Activated T-helper 2 cell treated with anti-CD3 and anti-CD28 coated beads, Interferon-gamma antibody, Interleukin-2, Interleukin-4, amounts not matched to agents 10 μg/mL and 5 μg/mL and 100 μg/mL, durations not matched to agents 14 hours and 24 hours and 36 hours (primary cell): ENCODE measurements at regions not wholly inside any gene's neighbourhood (a gene's known extent, or its start where the extent isn't known, plus 50 kb on each side); places are given as distances from the start of the nearest gene placed in this dataset.
"Not testable (repeated sequence)": the region's sequence is repeated elsewhere in the genome, so short reads cannot be mapped to it uniquely, and the experiment has no call there.

Experiments
- DNase-seq: peaks from one replicate; pipeline ENCODE4 v3.0.0; 2021; ENCODE audit warnings: low spot score
- H3K27ac Mint-ChIP-seq: one replicate; pipeline ENCODE4 v1.8.0; 2021; ENCODE audit warnings: mixed read lengths
- H3K27me3 Mint-ChIP-seq: one replicate; pipeline ENCODE4 v1.8.0; 2021; ENCODE audit warnings: low read depth, mixed read lengths
- H3K36me3 Mint-ChIP-seq: one replicate; pipeline ENCODE4 v1.8.0; 2021; ENCODE audit warnings: low read depth, mixed read lengths
- H3K4me1 Mint-ChIP-seq: one replicate; pipeline ENCODE4 v1.8.0; 2021; ENCODE audit warnings: low read depth, mixed read lengths
- H3K4me3 Mint-ChIP-seq: one replicate; pipeline ENCODE4 v1.8.0; 2021; ENCODE audit warnings: low read depth, mild to moderate bottlenecking, moderate library complexity, mixed read lengths
- H3K9me3 Mint-ChIP-seq: one replicate; pipeline ENCODE4 v1.8.0; 2021; ENCODE audit warnings: mixed read lengths
- intact Hi-C: fragments of 100-400 bp; cut with micrococcal nuclease; formaldehyde crosslinking; loops from one replicate; pipeline ENCODE4 v1.15.1; 2023

DNA sequence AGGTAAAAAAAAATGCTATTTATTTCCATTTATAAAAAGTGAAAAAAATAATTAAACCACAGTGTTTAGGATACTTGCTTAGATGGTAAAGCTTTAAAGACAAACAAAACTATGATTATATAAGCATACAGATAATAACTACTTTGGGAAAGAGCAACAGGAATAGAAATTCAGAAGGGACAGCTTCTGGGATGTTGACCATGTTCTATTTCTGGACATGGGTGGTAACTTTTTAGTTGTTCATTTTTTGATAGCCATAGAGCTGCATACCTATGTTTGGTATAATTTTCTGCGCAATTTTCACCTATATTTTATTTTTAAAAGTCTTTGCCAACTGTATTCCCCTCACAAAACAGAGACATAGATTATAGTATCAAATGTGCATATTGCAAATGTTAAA lies 572.0 kb upstream of the NR2F2 start:
- Mint-ChIP-seq H3K4me3 (no peak overlapping the region), H3K9me3 (no peaks in the 10 kb centered on the region), H3K36me3 (no peaks in the 10 kb centered on the region), H3K27me3 (peaks cover 4% of the 10 kb centered on the region), H3K4me1 (no peaks in the 10 kb centered on the region), H3K27ac (no peak overlapping the region)
- DNase-seq, result no peak
- intact Hi-C loops, result no loop called here

DNA sequence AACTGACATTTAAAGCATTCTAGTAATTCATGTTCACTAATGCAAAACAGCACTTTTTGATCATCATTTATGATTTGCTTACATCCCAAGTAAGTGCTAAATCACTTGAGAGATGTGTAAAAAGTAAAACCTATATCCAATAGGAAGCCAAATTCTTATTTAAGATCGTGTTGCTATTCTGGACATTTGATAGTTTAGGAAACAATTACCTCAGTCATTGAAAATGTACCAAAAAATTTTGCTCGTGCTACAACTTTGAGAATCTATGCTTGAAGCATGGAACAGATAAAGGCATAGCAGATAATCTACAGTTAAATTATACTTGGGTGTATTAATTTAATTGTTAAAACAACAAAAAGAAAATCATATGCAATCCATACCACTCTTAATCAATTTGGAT lies 571.6 kb upstream of the NR2F2 start:
- no peak overlapping the region for H3K4me3 Mint-ChIP-seq
- no peak overlapping the region for H3K27ac Mint-ChIP-seq
- no peak for DNase-seq
- peaks cover 4% of the 10 kb centered on the region for H3K27me3 Mint-ChIP-seq
- intact Hi-C loops, result no loop called here
- H3K4me1 Mint-ChIP-seq, result no peaks in the 10 kb centered on the region
- H3K36me3 Mint-ChIP-seq, result no peaks in the 10 kb centered on the region
- H3K9me3 Mint-ChIP-seq, result no peaks in the 10 kb centered on the region

DNA sequence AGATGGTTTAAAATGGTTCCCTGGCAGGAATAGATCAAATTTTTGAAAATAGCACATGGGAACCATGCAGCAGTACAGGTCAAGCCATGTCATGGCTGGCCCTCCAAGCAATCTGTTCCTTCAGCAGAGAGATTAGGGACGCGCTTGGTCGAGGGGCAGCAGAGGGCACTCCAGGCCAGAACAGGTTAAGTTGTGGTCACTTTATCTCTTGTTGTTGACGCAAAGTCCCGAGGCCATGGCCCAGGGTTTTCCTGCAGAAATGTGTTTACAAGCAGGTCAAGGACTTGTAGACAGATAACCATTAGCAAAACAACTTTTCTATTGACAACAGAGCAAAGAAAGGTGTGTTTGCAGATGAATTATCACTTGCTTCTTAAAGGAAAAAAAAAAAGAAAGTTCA lies 570.0 kb upstream of the NR2F2 start:
- no peak for DNase-seq
- intact Hi-C loops, result no loop called here
- Mint-ChIP-seq H3K27ac (no peak overlapping the region), H3K4me1 (no peaks in the 10 kb centered on the region), H3K4me3 (no peak overlapping the region), H3K9me3 (no peaks in the 10 kb centered on the region), H3K27me3 (peaks cover 4% of the 10 kb centered on the region), H3K36me3 (no peaks in the 10 kb centered on the region)

DNA sequence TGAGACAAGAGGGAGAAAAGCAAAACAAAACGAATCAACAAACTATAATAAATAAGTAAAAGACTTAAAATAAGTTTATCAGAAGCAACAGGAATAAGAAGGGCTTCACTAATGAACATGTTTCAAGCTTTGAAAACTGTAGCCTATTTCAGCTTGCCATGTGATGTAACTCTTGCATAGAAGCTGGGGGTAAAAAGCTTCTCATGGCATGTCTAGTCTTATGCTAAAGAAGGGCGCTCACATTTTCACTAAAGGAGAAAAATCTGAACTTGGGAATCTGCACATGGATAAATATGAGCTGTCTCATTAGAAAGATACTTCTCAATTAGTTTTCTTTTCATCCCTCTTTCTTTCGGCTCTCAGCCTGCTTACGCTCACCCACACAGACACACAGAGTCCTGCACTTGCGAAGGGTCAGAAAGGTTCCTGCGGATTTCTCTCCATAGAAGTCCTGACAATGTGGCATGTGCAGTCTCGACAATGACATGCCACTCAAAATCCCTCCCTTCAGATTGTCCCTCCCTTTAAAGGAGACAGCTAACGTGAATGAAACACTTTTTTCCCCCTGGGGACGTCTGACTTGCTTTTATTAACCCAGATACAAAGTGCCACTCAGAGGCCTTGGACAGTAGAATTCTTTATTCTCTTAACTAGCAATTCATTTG lies 568.9 kb upstream of the NR2F2 start:
- no peaks in the 10 kb centered on the region for H3K9me3 Mint-ChIP-seq
- no peaks in the 10 kb centered on the region for H3K4me1 Mint-ChIP-seq
- intact Hi-C loops, result no loop called here
- H3K27ac Mint-ChIP-seq, result no peak overlapping the region
- no peaks in the 10 kb centered on the region for H3K36me3 Mint-ChIP-seq
- H3K27me3 Mint-ChIP-seq, result peaks cover 4% of the 10 kb centered on the region
- H3K4me3 Mint-ChIP-seq, result no peak overlapping the region
- DNase-seq, result no peak

DNA sequence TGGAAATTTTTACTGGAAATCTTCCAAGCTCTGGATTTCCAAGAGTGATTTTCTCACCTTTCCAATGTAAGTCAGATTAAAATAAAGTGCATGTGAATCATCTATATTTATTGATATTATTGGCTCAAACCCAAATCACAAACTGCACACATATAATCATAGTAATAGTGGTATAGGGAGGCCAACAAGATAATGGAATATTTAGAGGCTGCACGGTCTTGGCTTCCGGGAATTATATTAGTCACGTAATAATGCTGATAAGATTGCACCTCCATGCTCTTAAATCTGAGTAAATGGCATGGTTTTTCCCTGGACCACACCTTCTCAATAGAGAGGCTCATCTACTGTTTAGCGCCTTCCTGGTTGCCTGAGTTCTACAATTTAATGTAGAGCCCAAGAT lies 567.1 kb upstream of the NR2F2 start:
- no peak overlapping the region for H3K4me3 Mint-ChIP-seq
- DNase-seq, result no peak
- H3K4me1 Mint-ChIP-seq, result no peaks in the 10 kb centered on the region
- H3K27ac Mint-ChIP-seq, result no peak overlapping the region
- H3K36me3 Mint-ChIP-seq, result no peaks in the 10 kb centered on the region
- intact Hi-C loops, result no loop called here
- no peaks in the 10 kb centered on the region for H3K9me3 Mint-ChIP-seq
- H3K27me3 Mint-ChIP-seq, result no peaks in the 10 kb centered on the region

DNA sequence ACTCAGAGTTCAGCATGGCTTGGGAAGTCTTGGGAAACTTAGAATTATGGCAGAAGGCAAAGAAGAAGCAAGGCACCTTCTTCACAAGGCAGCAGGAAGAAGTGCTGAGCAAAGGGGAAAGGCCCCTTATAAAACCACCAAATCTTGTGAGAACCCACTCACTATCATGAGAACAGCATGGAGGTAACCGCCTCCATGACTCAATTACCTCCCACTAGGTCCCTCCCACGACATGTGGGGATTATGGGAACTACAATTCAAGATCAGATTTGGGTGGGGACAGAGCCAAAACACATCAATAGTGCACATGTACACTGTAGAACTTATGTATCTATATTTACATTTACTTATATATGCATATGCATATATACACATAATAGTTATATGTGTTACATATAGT lies 565.3 kb upstream of the NR2F2 start:
- no peaks in the 10 kb centered on the region for H3K9me3 Mint-ChIP-seq
- no peak overlapping the region for H3K27ac Mint-ChIP-seq
- no peak for DNase-seq
- intact Hi-C loops, result no loop called here
- no peaks in the 10 kb centered on the region for H3K36me3 Mint-ChIP-seq
- H3K4me3 Mint-ChIP-seq, result no peak overlapping the region
- H3K4me1 Mint-ChIP-seq, result no peaks in the 10 kb centered on the region
- H3K27me3 Mint-ChIP-seq, result no peaks in the 10 kb centered on the region

DNA sequence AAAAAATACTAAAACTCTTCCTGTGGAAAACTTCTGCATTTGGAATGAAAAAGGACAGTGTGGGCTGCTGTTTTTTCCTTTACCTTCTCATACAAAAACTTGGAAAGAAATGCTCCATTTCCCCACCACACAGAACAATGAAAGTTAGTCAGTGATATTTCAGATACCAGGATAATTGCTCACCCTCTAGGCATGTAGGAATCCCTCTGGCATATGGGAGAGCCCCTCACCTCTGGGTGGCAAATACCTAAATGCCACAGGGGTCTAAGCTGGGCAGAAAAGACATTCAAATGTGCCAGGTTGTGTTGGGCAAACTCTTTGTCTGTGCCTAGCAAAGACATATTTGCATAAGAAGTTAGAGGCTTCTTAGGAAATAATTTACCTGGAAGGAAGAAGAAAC lies 560.3 kb upstream of the NR2F2 start:
- intact Hi-C loops, result no loop called here
- Mint-ChIP-seq H3K27ac (no peak overlapping the region), H3K4me1 (no peaks in the 10 kb centered on the region), H3K36me3 (no peaks in the 10 kb centered on the region), H3K4me3 (no peak overlapping the region), H3K27me3 (no peaks in the 10 kb centered on the region), H3K9me3 (no peaks in the 10 kb centered on the region)
- DNase-seq, result no peak

DNA sequence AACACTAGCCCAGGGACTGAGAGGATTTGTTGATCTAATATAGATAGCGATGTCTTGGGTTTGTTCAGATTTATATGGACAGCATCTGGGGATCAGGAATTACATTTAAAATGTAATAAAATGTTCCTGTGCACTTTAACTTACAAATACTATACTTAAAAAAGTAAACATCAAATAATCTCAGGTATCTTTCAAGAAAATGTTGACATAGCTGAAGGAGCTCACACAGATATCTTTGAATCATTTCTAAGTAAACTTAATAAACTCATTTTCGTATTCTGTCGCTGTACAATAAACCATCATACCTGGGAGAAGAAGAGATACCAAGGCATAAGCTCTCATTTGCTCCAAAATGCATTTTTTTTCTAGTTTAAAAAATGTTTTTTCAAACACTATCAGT lies 557.5 kb upstream of the NR2F2 start:
- Mint-ChIP-seq H3K9me3 (no peaks in the 10 kb centered on the region), H3K4me1 (no peaks in the 10 kb centered on the region), H3K4me3 (no peak overlapping the region), H3K27me3 (no peaks in the 10 kb centered on the region), H3K36me3 (no peaks in the 10 kb centered on the region), H3K27ac (no peak overlapping the region)
- DNase-seq, result no peak
- intact Hi-C loops, result no loop called here

DNA sequence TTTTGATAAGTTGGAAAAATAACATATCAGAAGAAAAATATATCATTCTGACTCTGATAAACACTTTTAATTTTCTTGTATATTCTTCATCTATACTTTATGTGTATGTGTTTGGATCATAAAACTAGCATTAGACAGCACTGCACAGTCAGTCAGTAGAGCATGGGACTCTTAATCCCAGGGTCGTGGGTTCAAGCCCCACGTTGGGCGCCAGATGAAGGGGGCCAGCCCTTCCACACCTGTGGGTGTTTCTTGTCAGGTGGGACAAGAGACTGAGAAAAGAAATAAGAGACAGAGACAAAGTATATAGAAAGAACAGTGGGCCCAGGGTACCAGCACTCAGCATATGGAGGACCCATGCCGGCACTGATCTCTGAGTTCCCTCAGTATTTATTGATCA lies 546.0 kb upstream of the NR2F2 start:
- DNase-seq, result no peak
- no peaks in the 10 kb centered on the region for H3K27me3 Mint-ChIP-seq
- no peaks in the 10 kb centered on the region for H3K4me1 Mint-ChIP-seq
- H3K9me3 Mint-ChIP-seq, result peaks cover 58% of the 10 kb centered on the region
- H3K4me3 Mint-ChIP-seq, result no peak overlapping the region
- no peaks in the 10 kb centered on the region for H3K36me3 Mint-ChIP-seq
- H3K27ac Mint-ChIP-seq, result no peak overlapping the region
- intact Hi-C loops, result no loop called here

DNA sequence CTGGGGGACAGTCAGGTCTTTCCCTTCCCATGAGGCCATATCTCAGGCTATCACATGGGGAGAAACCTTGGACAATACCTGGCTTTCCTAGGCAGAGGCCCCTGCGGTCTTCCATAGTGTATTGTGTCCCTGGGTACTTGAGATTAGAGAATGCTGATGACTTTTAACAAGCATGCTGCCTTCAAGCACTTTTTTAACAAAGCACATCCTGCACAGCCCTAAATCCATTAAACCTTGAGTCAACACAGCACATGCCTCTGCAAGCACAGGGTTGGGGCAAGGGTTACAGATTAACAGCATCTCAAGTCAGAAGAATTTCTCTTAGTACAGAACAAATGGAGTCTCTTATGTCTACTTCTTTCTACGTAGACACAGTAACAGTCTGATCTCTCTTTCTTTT lies 545.2 kb upstream of the NR2F2 start:
- intact Hi-C loops, H3K27me3 Mint-ChIP-seq: not testable (repeated sequence)

DNA sequence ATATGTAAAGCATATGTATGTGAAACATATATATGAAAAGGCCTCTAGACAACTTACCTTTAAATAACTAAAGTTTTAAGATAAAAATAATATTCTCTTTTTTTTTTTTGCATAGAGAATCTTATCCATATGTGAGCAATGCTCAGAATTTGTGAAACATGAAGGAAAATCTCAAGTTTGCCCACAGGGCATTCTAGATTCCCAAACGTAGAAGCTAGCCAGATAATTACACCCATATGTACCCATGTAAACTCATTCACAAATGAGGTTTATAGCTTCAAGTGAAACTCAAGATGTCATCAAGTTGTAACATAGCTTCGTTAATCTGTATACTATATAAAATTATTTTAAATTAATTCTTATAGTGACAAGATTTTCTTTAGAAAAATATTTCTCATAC lies 537.3 kb upstream of the NR2F2 start:
- no peak overlapping the region for H3K27ac Mint-ChIP-seq
- H3K36me3 Mint-ChIP-seq, result no peaks in the 10 kb centered on the region
- no peaks in the 10 kb centered on the region for H3K4me1 Mint-ChIP-seq
- H3K4me3 Mint-ChIP-seq, result no peak overlapping the region
- intact Hi-C loops, result no loop called here
- H3K27me3 Mint-ChIP-seq, result no peaks in the 10 kb centered on the region
- H3K9me3 Mint-ChIP-seq, result peaks cover 5% of the 10 kb centered on the region
- DNase-seq, result no peak

More for the DNA sequence above, 545.2 kb upstream of the NR2F2 start:
- not testable (repeated sequence) for H3K36me3 Mint-ChIP-seq, H3K27ac Mint-ChIP-seq, DNase-seq, H3K4me1 Mint-ChIP-seq, H3K4me3 Mint-ChIP-seq
- peaks cover 61% of the 10 kb centered on the region for H3K9me3 Mint-ChIP-seq

DNA sequence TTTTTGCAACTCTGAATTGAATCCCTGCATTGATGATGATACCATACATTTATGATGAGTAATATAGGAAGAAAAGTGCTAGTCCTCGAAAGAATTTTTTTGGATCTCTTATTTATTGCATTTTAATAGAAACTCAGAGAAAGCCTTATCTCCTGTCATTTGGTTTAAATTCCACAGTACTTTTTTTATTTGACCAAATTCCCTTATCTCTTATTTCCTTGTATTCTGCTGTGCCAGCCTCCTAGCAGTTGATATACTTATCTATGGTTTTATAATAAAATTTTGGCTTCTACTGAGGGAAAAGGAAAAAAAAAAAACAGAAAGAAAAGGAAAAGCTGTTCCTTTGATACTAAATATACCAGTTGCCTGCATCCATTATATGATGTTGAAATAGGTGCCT lies 535.1 kb upstream of the NR2F2 start:
- no peaks in the 10 kb centered on the region for H3K36me3 Mint-ChIP-seq

DNA sequence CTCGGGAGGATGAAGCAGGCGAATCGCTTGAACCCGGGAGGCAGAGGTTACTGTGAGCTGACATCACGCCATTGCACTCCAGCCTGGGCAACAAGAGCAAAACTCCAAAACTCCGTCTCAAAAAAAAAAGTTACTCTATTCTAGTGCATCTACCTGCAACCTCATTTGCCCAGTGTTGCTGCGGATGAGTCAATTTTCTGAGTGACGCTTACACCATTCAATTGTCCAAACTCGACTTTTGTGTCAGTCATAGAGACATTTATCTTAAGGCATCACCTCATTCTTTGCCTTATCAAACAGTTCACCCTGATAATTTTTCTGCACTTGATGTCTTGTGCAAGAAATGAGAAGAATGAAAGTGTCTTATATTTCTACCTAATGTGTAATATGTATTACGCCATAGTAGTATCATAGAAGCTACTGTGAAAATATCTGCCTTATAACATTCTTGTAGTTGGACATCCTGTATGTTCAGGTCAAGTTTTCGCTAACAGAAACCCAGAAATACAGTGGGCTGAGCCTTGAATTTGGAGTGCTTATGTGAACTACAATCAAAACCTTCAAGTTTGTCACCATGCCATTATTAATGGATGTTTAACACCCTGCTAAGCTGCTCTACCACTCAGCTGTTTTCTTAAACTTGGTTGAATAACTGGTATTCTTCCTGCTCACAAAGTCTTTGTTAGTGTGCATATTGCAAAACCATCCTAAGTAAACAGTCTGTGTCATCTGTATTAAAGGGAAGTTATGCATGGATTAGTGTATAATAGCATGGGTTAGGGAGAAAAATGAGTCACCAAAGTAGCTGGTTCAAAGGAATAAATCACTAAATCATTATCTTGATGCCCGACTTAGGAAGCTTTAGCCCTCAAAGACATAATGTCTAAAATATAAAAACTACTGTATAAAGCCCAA lies 531.0 kb upstream of the NR2F2 start:
- H3K4me3 Mint-ChIP-seq, result no peak overlapping the region
- H3K36me3 Mint-ChIP-seq, result no peaks in the 10 kb centered on the region
- DNase-seq, result no peak
- intact Hi-C loops, result no loop called here
- H3K27me3 Mint-ChIP-seq, result no peaks in the 10 kb centered on the region
- H3K27ac Mint-ChIP-seq, result no peak overlapping the region
- no peaks in the 10 kb centered on the region for H3K4me1 Mint-ChIP-seq
- no peaks in the 10 kb centered on the region for H3K9me3 Mint-ChIP-seq

More for the DNA sequence above, 535.1 kb upstream of the NR2F2 start:
- H3K27me3 Mint-ChIP-seq, result no peaks in the 10 kb centered on the region
- H3K4me3 Mint-ChIP-seq, result no peak overlapping the region
- H3K27ac Mint-ChIP-seq, result no peak overlapping the region
- H3K9me3 Mint-ChIP-seq, result peaks cover under 1% of the 10 kb centered on the region
- DNase-seq, result no peak
- intact Hi-C loops, result no loop called here
- no peaks in the 10 kb centered on the region for H3K4me1 Mint-ChIP-seq
